ENCODE measurements at regions not wholly inside any gene's neighbourhood (a gene's known extent, or its start where the extent isn't known, plus 50 kb on each side); places are given as distances from the start of the nearest gene placed in this dataset.
A peak's percentile ranks its signal among the peaks of the same experiment; 100 is the strongest.
"Not testable (repeated sequence)": the region's sequence is repeated elsewhere in the genome, so short reads cannot be mapped to it uniquely, and the experiment has no call there.

GRCh38 chr2:7749895-7750559 is 832.8 kb downstream of the RNF144A start:
- DNase-seq = no peak

GRCh38 chr2:7752291-7752690 is 835.1 kb downstream of the RNF144A start:
- no peak for DNase-seq

GRCh38 chr2:7753777-7754176 is 836.6 kb downstream of the RNF144A start:
- no peak for DNase-seq

- no peak for DNase-seq
These were observed 838.7 kb downstream of the RNF144A start for GRCh38 chr2:7755879-7756278.

- no peak for DNase-seq
These were observed 841.0 kb downstream of the RNF144A start for GRCh38 chr2:7758073-7758759.

GRCh38 chr2:7759898-7760297 is 842.7 kb downstream of the RNF144A start:
- no peak for DNase-seq

GRCh38 chr2:7763418-7763817 is 846.2 kb downstream of the RNF144A start:
- DNase-seq = not testable (repeated sequence)

GRCh38 chr2:7765236-7765635 is 848.0 kb downstream of the RNF144A start:
- DNase-seq = no peak

GRCh38 chr2:7766088-7766722 is 849.0 kb downstream of the RNF144A start:
- peak in 1 of 51 donors; percentile 22 for DNase-seq

GRCh38 chr2:7766978-7767565 is 849.9 kb downstream of the RNF144A start:
- no peak for DNase-seq

- no peak for DNase-seq
These were observed 850.7 kb downstream of the RNF144A start for GRCh38 chr2:7767902-7768301.

GRCh38 chr2:7771781-7772180 is 854.6 kb downstream of the RNF144A start:
- no peak for DNase-seq

- no peak for DNase-seq
These were observed 856.4 kb downstream of the RNF144A start for GRCh38 chr2:7773362-7774360.

GRCh38 chr2:7774481-7774880 is 857.3 kb downstream of the RNF144A start:
- no peak for DNase-seq

- DNase-seq = no peak
These were observed 860.5 kb downstream of the RNF144A start for GRCh38 chr2:7777668-7778067.

GRCh38 chr2:7780321-7780720 is 863.1 kb downstream of the RNF144A start:
- no peak for DNase-seq

GRCh38 chr2:7785700-7786099 is 868.5 kb downstream of the RNF144A start:
- DNase-seq = no peak

GRCh38 chr2:7788736-7789135 is 871.5 kb downstream of the RNF144A start:
- DNase-seq = no peak

- DNase-seq = no peak
These were observed 874.9 kb downstream of the RNF144A start for GRCh38 chr2:7792031-7792651.

- no peak for DNase-seq
These were observed 878.8 kb downstream of the RNF144A start for GRCh38 chr2:7795778-7796563.

Data from hypothalamus (tissue), 51 donors.